ENCODE measurements at regions not wholly inside any gene's neighbourhood (a gene's known extent, or its start where the extent isn't known, plus 50 kb on each side); places are given as distances from the start of the nearest gene placed in this dataset.

DNA sequence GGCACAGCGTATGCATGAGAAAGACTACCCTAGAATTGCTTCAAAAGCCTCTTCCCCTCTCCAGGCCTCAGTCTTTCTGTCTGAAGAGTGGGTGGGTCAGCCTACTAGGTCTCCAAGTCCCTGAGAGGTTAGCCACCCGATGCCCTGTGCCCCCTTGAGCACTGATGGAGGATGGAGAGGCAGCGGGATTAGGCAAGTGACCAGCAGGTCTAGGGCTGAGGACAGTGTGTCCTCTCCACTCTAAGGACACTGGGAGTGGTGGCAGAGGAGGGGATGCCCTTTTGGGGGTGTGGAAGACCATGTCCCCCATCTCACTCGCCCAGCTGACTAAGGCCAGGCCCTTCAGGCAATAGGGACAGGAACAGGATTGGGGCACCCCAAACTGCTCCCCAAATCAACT is 72.2 kb upstream of the WNT11 start:
- Histone ChIP-seq H3K9me3 (no peaks in the 10 kb centered on the region), H3K4me3 (ENCODE audit: low read depth, low read length) (no peak overlapping the region), H3K4me1 (peaks cover 3% of the 10 kb centered on the region; the same call in 1 of the 2 replicates), H3K36me3 (no peaks in the 10 kb centered on the region), H3K27me3 (no peaks in the 10 kb centered on the region)
- TF ChIP-seq, protein P1, sequence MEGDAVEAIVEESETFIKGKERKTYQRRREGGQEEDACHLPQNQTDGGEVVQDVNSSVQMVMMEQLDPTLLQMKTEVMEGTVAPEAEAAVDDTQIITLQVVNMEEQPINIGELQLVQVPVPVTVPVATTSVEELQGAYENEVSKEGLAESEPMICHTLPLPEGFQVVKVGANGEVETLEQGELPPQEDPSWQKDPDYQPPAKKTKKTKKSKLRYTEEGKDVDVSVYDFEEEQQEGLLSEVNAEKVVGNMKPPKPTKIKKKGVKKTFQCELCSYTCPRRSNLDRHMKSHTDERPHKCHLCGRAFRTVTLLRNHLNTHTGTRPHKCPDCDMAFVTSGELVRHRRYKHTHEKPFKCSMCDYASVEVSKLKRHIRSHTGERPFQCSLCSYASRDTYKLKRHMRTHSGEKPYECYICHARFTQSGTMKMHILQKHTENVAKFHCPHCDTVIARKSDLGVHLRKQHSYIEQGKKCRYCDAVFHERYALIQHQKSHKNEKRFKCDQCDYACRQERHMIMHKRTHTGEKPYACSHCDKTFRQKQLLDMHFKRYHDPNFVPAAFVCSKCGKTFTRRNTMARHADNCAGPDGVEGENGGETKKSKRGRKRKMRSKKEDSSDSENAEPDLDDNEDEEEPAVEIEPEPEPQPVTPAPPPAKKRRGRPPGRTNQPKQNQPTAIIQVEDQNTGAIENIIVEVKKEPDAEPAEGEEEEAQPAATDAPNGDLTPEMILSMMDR (IDR thresholded peaks at IDR 0.05; ENCODE audit: low read depth, low read length), result no peak
- DNase-seq, result no peak

DNA sequence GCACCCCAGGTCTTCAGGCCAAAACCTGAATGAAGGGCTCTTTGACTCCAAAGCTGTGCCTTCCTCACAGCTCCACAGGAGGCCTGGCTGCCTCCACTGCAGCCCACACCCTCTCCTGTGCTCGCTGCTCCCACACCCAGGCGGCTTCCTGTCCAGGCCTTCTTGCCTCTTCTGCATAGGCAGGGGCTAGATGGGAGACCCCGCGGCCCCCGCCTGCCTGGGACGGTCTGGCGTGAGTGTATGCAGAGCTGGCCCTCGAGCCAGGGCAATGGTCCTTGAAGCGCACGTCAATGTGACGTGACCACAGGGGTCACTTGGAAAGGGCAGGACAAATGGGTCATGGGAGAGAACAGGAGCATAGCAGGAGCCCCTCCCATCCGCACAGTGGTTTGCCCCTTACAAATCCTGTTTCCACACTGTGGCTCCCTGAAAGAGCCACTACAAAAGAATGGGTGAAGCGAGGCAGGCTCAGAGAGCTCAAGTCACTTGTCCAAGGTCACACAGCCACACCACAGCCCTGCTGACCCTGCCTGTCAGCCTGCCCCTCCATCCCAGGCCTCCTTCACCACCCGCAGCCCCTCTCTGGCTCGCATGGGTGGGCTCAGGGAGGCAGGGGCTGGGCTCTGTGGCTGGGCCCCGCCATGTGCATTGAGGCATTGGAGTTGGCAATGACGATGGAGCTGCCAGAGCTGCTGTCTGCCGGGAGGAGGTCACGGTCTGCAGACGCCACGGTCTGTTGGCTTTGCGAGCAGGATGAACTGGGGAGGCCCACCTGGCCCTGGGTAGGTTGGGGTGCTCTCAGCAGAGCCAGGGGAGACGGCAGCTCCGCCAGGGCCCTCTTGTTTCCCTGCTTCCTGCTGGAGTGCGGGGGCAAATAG is 71.2 kb upstream of the WNT11 start:
- Histone ChIP-seq H3K27me3 (no peaks in the 10 kb centered on the region), H3K4me3 (ENCODE audit: low read depth, low read length) (no peak overlapping the region), H3K36me3 (no peaks in the 10 kb centered on the region), H3K9me3 (no peaks in the 10 kb centered on the region), H3K4me1 (0 out of 2 replicates have a peak, but pooled peaks cover 3% of the 10 kb centered on the region)
- TF ChIP-seq, protein P1 (IDR thresholded peaks at IDR 0.05; ENCODE audit: low read depth, low read length), result no peak
- DNase-seq, result no peak

DNA sequence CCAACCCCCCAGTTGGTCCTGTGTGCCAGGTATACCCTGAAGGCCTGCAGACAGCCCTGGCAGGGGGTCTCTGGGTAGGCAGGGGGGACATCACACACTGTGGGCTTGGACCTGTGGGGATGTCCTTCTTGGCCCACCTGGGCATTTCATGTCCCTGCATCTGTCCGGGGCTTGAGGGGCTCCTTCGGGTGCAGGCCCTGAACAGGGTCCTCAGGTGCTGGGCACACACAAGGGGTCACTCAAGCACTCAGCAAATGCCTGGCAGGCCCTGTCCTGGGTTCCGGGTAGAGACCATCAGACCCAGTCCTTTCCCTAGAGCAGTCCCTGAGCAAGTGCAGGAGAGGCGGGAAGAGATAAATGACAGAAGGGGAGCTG is 70.5 kb upstream of the WNT11 start:
- Histone ChIP-seq H3K36me3 (no peaks in the 10 kb centered on the region), H3K27me3 (no peaks in the 10 kb centered on the region), H3K4me3 (ENCODE audit: low read depth, low read length) (no peak overlapping the region), H3K4me1 (0 out of 2 replicates have a peak, but pooled peaks cover 3% of the 10 kb centered on the region), H3K9me3 (no peaks in the 10 kb centered on the region)
- no peak for DNase-seq
- TF ChIP-seq, protein P1 (IDR thresholded peaks at IDR 0.05; ENCODE audit: low read depth, low read length), result no peak

DNA sequence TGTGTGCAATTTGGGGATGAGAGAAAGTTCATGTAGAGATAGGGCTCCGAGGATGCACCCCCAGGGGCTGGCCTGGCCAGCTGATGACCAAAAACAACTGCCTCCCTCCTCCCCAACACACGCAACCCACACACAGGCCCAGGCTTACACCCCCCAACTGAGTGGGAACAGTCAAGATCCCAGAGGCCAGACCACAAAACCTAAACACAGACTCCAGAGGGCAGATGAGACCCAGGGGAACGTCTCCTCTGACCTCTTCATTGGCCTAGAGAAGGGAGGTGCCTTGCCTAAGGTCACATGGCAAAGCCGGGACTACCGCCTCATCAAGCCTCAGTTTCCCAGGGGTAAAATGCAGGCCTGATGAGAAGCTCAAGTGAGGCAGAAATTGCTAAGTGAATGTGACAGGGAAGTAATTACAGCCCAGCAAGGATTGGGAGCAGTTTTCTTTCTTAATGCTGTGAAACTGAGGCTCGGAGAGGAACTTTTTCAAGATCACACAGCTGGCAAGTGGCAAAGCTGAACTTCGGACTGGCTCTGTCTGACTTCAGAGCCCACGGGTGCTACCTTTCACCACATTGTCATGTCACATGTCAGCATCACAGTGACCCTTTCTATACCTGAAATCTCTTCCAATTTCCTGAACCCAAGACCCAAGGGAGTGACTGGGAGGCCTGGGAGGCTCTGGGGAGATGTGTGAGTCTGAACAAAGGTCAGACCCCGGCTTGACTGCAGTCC is 69.9 kb upstream of the WNT11 start:
- DNase-seq, result no peak
- no peak overlapping the region for H3K4me3 ChIP-seq (ENCODE audit: low read depth, low read length)
- TF ChIP-seq, protein P1 (IDR thresholded peaks at IDR 0.05; ENCODE audit: low read depth, low read length), result no peak
- H3K27me3 ChIP-seq, result no peaks in the 10 kb centered on the region
- H3K9me3 ChIP-seq, result no peaks in the 10 kb centered on the region
- 0 out of 2 replicates have a peak, but pooled peaks cover 1% of the 10 kb centered on the region for H3K4me1 ChIP-seq
- H3K36me3 ChIP-seq, result no peaks in the 10 kb centered on the region

DNA sequence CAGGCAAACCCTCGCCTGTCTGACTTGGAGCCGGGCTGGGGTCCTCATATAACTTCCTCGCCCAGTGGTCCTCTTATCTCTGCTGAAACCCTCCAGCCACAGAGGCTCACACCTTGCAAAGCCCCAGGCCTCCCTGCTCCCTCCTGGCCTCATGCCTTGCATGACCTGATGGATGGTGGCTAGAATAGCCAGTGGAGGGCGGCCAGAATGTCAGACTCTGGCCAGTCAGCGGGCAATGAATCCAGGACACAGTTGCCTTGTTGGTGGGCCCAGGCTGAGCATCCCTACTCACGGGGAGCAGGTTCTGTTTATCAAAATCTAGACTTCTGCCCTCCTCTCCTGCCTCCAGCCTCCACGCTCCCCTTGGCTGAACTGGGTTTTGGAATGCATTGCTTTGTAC is 69.1 kb upstream of the WNT11 start:
- Histone ChIP-seq H3K4me1 (no peaks in the 10 kb centered on the region), H3K36me3 (no peaks in the 10 kb centered on the region), H3K4me3 (ENCODE audit: low read depth, low read length) (no peak overlapping the region), H3K27me3 (no peaks in the 10 kb centered on the region), H3K9me3 (no peaks in the 10 kb centered on the region)
- DNase-seq, result no peak
- TF ChIP-seq, protein P1 (IDR thresholded peaks at IDR 0.05; ENCODE audit: low read depth, low read length), result no peak

DNA sequence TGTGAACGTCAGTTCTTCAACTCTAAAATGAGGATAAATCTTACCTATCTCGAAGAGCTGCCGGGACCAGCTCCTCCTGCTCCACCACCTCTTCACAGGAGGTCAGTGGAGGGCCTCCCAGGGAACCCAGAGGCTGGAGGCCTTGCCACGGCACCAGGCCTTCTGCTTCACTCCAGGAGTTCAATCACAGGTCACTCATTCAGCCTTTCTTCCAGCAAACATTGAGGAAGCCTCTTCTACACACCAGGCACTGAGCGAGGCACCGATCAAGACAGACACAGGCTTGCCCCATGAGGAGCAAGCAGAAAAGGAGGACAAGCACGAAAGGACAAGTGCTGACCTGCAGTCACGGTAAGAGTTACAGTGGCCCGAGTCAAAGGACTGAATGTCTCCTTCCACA is 64.8 kb upstream of the WNT11 start:
- H3K4me1 ChIP-seq, result no peaks in the 10 kb centered on the region
- H3K36me3 ChIP-seq, result no peaks in the 10 kb centered on the region
- TF ChIP-seq, protein P1 (IDR thresholded peaks at IDR 0.05; ENCODE audit: low read depth, low read length), result no peak
- no peaks in the 10 kb centered on the region for H3K27me3 ChIP-seq
- no peak overlapping the region for H3K4me3 ChIP-seq (ENCODE audit: low read depth, low read length)
- no peaks in the 10 kb centered on the region for H3K9me3 ChIP-seq
- no peak for DNase-seq
